GM12878 (cell line): ENCODE measurements at regions not wholly inside any gene's neighbourhood (a gene's known extent, or its start where the extent isn't known, plus 50 kb on each side); places are given as distances from the start of the nearest gene placed in this dataset.

ENCODE experiments used
- ATAC-seq: fragments of 200-7000 bp; cut with Tn5 transposase; 3 replicates; pipeline ENCODE4 v1.9.1; 2020; ENCODE audit warnings: mild to moderate bottlenecking, moderate library complexity
- BruUV-seq: library from RNA; stranded (reverse); fragments of 400-500 nt; replicated peaks from 2 replicates; lab custom pipeline; 2021; lab: Mats Ljungman, UMichigan
- CTCF ChIA-PET: fragments of 300-600 bp; sonication (Branson Sonifier 250); formaldehyde crosslinking; extraction: SDS; loops from one replicate; lab custom pipeline; 2021; ENCODE audit warnings: inconsistent platforms; lab: Yijun Ruan, JAX
- POLR2A ChIA-PET: fragments of 350-600 bp; formaldehyde crosslinking; extraction: SDS; loops from one replicate; lab custom pipeline; 2021; ENCODE audit warnings: inconsistent platforms; lab: Charles Lee
- RAD21 ChIA-PET: fragments of 300-600 bp; sonication (Branson Sonifier 250); formaldehyde crosslinking; loops from one replicate; lab custom pipeline; 2023; ENCODE audit warnings: antibody characterized with exemption; ENCODE audit not compliant: unreplicated experiment; lab: Charles Lee
- SMC1A ChIA-PET: fragments of 300-600 bp; sonication (Branson Sonifier 250); formaldehyde crosslinking; loops from one replicate; lab custom pipeline; 2023; ENCODE audit not compliant: unreplicated experiment, uncharacterized antibody; lab: Charles Lee
- DNase-seq: peaks from one replicate; pipeline ENCODE4 v3.0.0-alpha.2; 2011; ENCODE audit warnings: low read depth, low spot score
- FAIRE-seq: peaks from 3 replicates; lab custom pipeline; 2011; peaks lifted over from hg19 to GRCh38; lab: Jason Lieb, UNC
- H2AFZ ChIP-seq: 2 replicates; pipeline ENCODE4 v1.6.0; 2011; ENCODE audit warnings: low read depth, low read length, control low read depth; ENCODE audit not compliant: control insufficient read depth
- H3K27ac ChIP-seq: 2 replicates; pipeline ENCODE4 v1.5.1; 2011; ENCODE audit warnings: control low read depth; ENCODE audit not compliant: control insufficient read depth, insufficient read depth
- H3K27me3 ChIP-seq, 2 experiments: replicated peaks in 1 of 2; 2 replicates each; pipeline versions ENCODE4 v1.6.0 to v1.6.1; 2011; ENCODE audit warnings: low read length in 1 of 2; ENCODE audit not compliant: control insufficient read depth in 2 of 2, insufficient read depth in 2 of 2
- H3K36me3 ChIP-seq, 2 experiments: 2 replicates each; pipeline ENCODE4 v1.5.1; 2011; ENCODE audit warnings: low read length in 1 of 2; ENCODE audit not compliant: control insufficient read depth in 2 of 2, insufficient read depth in 2 of 2
- H3K4me1 ChIP-seq: 2 replicates; pipeline ENCODE4 v1.6.1; 2011; ENCODE audit warnings: mild to moderate bottlenecking, low read length, moderate library complexity, mixed read lengths; ENCODE audit not compliant: control insufficient read depth, insufficient read depth
- H3K4me2 ChIP-seq: 2 replicates; pipeline ENCODE4 v1.6.0; 2011; ENCODE audit warnings: control low read depth; ENCODE audit not compliant: control insufficient read depth, insufficient read depth
- H3K4me3 ChIP-seq: fragments of 200-600 bp; sonication (generic); 2 replicates; pipeline ENCODE4 v1.5.1; 2016
- H3K79me2 ChIP-seq: 2 replicates; pipeline ENCODE4 v1.6.0; 2011; ENCODE audit warnings: low read length; ENCODE audit not compliant: control insufficient read depth, insufficient read depth
- H3K9ac ChIP-seq: 2 replicates; pipeline ENCODE4 v1.8.0; 2011; ENCODE audit warnings: low read length, control low read depth, mixed read lengths; ENCODE audit not compliant: control insufficient read depth, insufficient read depth
- H3K9me3 ChIP-seq: replicated peaks from 3 replicates; pipeline ENCODE4 v1.5.1; 2011; ENCODE audit warnings: mild to moderate bottlenecking, low read length; ENCODE audit not compliant: control insufficient read depth, insufficient read depth
- H4K20me1 ChIP-seq: 2 replicates; pipeline ENCODE4 v1.6.0; 2011; ENCODE audit not compliant: control insufficient read depth, insufficient read depth
- BCL11A ChIP-seq: IDR thresholded peaks from 2 replicates; pipeline ENCODE4 v1.6.1; 2011; ENCODE audit warnings: low read depth, low read length
- CBFB ChIP-seq: IDR thresholded peaks from 2 replicates; pipeline ENCODE4 v1.6.1; 2016; ENCODE audit warnings: antibody characterized with exemption, low read depth
- CBX5 ChIP-seq: sonication (generic); IDR thresholded peaks from 2 replicates; pipeline ENCODE4 v1.6.1; 2016; ENCODE audit warnings: low read depth, moderate library complexity, mild to moderate bottlenecking, inconsistent platforms
- CEBPB ChIP-seq, 2 experiments: fragments of 150-350 bp in 1 of 2; IDR thresholded peaks; 2 replicates each; pipeline ENCODE4 v1.6.1; 2012 to 2014; ENCODE audit warnings: low read depth in 2 of 2, low read length in 2 of 2, borderline replicate concordance in 1 of 2, inconsistent platforms in 1 of 2
- FOS ChIP-seq: IDR thresholded peaks from 3 replicates; pipeline ENCODE4 v1.6.1; 2011; ENCODE audit warnings: borderline replicate concordance; ENCODE audit not compliant: insufficient read length; ENCODE audit errors: extremely low read depth
- LARP7 ChIP-seq: fragments of 450-650 bp; IDR thresholded peaks from 2 replicates; pipeline ENCODE4 v1.6.1; 2017; ENCODE audit warnings: mild to moderate bottlenecking
- NR2C1 ChIP-seq: fragments of 450-650 bp; IDR thresholded peaks from 2 replicates; pipeline ENCODE4 v1.6.1; 2017; ENCODE audit warnings: antibody characterized with exemption, mild to moderate bottlenecking, moderate library complexity
- SREBF1 ChIP-seq: IDR thresholded peaks from 2 replicates; pipeline ENCODE4 v1.6.1; 2012; ENCODE audit warnings: mild to moderate bottlenecking, low read length
- SUPT20H ChIP-seq: IDR thresholded peaks from 2 replicates; pipeline ENCODE4 v1.6.1; 2011; ENCODE audit warnings: low read depth, mild to moderate bottlenecking, low read length, moderate library complexity, borderline replicate concordance; ENCODE audit not compliant: control insufficient read depth
- USF1 ChIP-seq: IDR thresholded peaks from 2 replicates; pipeline ENCODE4 v1.6.1; 2011; ENCODE audit warnings: borderline replicate concordance, low read depth, mild to moderate bottlenecking, moderate library complexity, mixed read lengths, low read length; ENCODE audit not compliant: insufficient read depth; ENCODE audit errors: extremely low read length
- ZBTB4 ChIP-seq: fragments of 450-650 bp; formaldehyde crosslinking; IDR thresholded peaks from 2 replicates; pipeline ENCODE4 v1.4.0; 2022; ENCODE audit warnings: mild to moderate bottlenecking, moderate library complexity
- WGBS: methylation state at CpG from one replicate; pipeline ENCODE4 v1.1.6; 2016; ENCODE audit warnings: low lambda C conversion rate; ENCODE audit not compliant: insufficient replicate concordance, insufficient coverage; ENCODE audit errors: missing lambda C conversion rate; 5-methylcytosine and 5-hydroxymethylcytosine counted together
- in situ Hi-C: fragments of 300-500 bp; cut with MboI; formaldehyde crosslinking; loops from 9 replicates; pipeline ENCODE4 v1.14.3; 2018; ENCODE audit warnings: mixed read lengths
- intact Hi-C: fragments of 100-400 bp; cut with micrococcal nuclease; formaldehyde crosslinking; loops from one replicate; pipeline ENCODE4 v1.14.2; 2022; ENCODE audit not compliant: unreplicated experiment
- TF ChIP-seq, protein P1 (sequence below): fragments of 450-650 bp; IDR thresholded peaks from 2 replicates; pipeline ENCODE4 v1.6.1; 2017; ENCODE audit warnings: low read depth, mild to moderate bottlenecking, moderate library complexity

DNA sequence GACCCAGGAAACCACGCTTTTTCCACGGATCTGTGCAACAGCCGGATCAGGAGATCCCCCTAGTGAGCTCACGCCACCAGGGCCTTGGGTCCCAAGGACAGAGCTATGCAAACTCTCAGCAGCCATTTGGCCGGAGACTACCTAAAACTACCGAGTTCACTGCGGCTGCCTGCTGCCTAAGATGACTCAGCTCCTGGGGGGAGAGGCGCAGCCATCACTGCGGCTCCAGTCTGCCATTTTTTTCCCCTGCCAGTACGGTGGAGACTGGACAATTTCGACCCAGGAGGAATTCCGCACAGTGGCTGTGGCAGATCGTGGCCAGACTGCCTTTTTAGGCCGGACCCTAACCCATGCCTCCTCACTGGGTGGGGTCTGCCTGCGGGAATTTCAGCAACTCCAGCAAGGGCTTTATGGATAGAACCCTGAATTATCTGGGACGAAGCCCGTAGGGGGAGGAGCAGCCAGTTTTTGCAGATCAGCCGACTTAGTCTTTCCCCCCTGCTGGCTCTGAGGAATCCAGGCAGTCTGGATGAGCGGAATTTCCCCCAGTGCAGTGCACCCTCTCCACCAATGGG, 424.9 kb upstream of the UBE2E3 start:
- WGBS: 36% methylated on average over 19 of the region's 19 CpGs

More for the DNA sequence above, 424.9 kb upstream of the UBE2E3 start:
- SMC1A ChIA-PET: no interaction called here
- H3K4me2 ChIP-seq: no peak overlapping the region
- no TSS peak for BruUV-seq
- H3K27ac ChIP-seq: no peak overlapping the region
- no peaks in the 10 kb centered on the region for H3K27me3 ChIP-seq
- in situ Hi-C loops (no loop called here), intact Hi-C loops (no loop called here)
- H4K20me1 ChIP-seq: no peaks in the 10 kb centered on the region
- TF ChIP-seq FOS (no peak), USF1 (no peak), ZBTB4 (CRISPR knock-in tag) (no peak), CBFB (no peak), NR2C1 (no peak), SREBF1 (no peak), BCL11A (no peak), CEBPB (IDR thresholded peaks at IDR 0.05; ENCODE audit: borderline replicate concordance in 1 of 2, low read depth in 2 of 2, low read length in 2 of 2) (no peak), SUPT20H (no peak), CBX5 (no peak), LARP7 (no peak)
- TF ChIP-seq, protein P1, sequence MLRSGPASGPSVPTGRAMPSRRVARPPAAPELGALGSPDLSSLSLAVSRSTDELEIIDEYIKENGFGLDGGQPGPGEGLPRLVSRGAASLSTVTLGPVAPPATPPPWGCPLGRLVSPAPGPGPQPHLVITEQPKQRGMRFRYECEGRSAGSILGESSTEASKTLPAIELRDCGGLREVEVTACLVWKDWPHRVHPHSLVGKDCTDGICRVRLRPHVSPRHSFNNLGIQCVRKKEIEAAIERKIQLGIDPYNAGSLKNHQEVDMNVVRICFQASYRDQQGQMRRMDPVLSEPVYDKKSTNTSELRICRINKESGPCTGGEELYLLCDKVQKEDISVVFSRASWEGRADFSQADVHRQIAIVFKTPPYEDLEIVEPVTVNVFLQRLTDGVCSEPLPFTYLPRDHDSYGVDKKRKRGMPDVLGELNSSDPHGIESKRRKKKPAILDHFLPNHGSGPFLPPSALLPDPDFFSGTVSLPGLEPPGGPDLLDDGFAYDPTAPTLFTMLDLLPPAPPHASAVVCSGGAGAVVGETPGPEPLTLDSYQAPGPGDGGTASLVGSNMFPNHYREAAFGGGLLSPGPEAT: no peak
- FAIRE-seq: no peak
- RAD21 ChIA-PET: no interaction called here
- H3K9ac ChIP-seq: no peak overlapping the region
- no peaks in the 10 kb centered on the region for H3K36me3 ChIP-seq
- ATAC-seq: no peak
- H3K79me2 ChIP-seq: no peaks in the 10 kb centered on the region
- no peak overlapping the region for H2AFZ ChIP-seq
- H3K4me3 ChIP-seq: no peak overlapping the region
- H3K4me1 ChIP-seq: no peaks in the 10 kb centered on the region
- no peaks in the 10 kb centered on the region for H3K9me3 ChIP-seq
- POLR2A ChIA-PET: no interaction called here
- CTCF ChIA-PET: no interaction called here
- no peak for DNase-seq
